ENCODE measurements at regions not wholly inside any gene's neighbourhood (a gene's known extent, or its start where the extent isn't known, plus 50 kb on each side); places are given as distances from the start of the nearest gene placed in this dataset.
A peak's percentile ranks its signal among the peaks of the same experiment; 100 is the strongest.

GRCh38 chr12:68489273-68489672, 121.4 kb upstream of the RAP1B start:
- Histone ChIP-seq H3K27me3 (no peaks in the 10 kb centered on the region), H3K4me3 (no peak overlapping the region), H3K36me3 (no peaks in the 10 kb centered on the region), H3K27ac (replicated peaks in 1 of 4) (no peak overlapping the region), H3K9me3 (no peaks in the 10 kb centered on the region), H3K4me1 (no peaks in the 10 kb centered on the region)
- TF ChIP-seq, protein P1, sequence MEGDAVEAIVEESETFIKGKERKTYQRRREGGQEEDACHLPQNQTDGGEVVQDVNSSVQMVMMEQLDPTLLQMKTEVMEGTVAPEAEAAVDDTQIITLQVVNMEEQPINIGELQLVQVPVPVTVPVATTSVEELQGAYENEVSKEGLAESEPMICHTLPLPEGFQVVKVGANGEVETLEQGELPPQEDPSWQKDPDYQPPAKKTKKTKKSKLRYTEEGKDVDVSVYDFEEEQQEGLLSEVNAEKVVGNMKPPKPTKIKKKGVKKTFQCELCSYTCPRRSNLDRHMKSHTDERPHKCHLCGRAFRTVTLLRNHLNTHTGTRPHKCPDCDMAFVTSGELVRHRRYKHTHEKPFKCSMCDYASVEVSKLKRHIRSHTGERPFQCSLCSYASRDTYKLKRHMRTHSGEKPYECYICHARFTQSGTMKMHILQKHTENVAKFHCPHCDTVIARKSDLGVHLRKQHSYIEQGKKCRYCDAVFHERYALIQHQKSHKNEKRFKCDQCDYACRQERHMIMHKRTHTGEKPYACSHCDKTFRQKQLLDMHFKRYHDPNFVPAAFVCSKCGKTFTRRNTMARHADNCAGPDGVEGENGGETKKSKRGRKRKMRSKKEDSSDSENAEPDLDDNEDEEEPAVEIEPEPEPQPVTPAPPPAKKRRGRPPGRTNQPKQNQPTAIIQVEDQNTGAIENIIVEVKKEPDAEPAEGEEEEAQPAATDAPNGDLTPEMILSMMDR (IDR thresholded peaks at IDR 0.05), result no peak
- no peak for TF ChIP-seq POLR2A (IDR thresholded peaks at IDR 0.05; ENCODE audit: low read depth)
- TF ChIP-seq EP300 (IDR thresholded peaks at IDR 0.05), result no peak
- no peak for TF ChIP-seq POLR2AphosphoS5 (IDR thresholded peaks at IDR 0.05)
- no peak for DNase-seq (ENCODE audit: extremely low spot score)
- intact Hi-C loops (cut with DNase I), result no loop called here

GRCh38 chr12:68490476-68490875, 120.2 kb upstream of the RAP1B start:
- no peak overlapping the region for H3K4me3 ChIP-seq
- WGBS, result 97% methylated on average over 1 of the region's 1 CpG
- H3K36me3 ChIP-seq, result no peaks in the 10 kb centered on the region
- H3K4me1 ChIP-seq, result peaks cover 0 to 10% (median 5%) of the 10 kb centered on the region in 4 donors
- H3K9me3 ChIP-seq, result no peaks in the 10 kb centered on the region
- intact Hi-C loops (cut with DNase I), result no loop called here
- no peak for TF ChIP-seq POLR2AphosphoS5 (IDR thresholded peaks at IDR 0.05)
- no peak for TF ChIP-seq EP300 (IDR thresholded peaks at IDR 0.05)
- no peak for TF ChIP-seq POLR2A (IDR thresholded peaks at IDR 0.05; ENCODE audit: low read depth)
- TF ChIP-seq, protein P1 (IDR thresholded peaks at IDR 0.05), result no peak
- no peak overlapping the region for H3K27ac ChIP-seq (replicated peaks in 1 of 4)
- no peak for DNase-seq (ENCODE audit: extremely low spot score)
- no peaks in the 10 kb centered on the region for H3K27me3 ChIP-seq

- Histone ChIP-seq H3K4me3 (no peak overlapping the region), H3K9me3 (no peaks in the 10 kb centered on the region), H3K27ac (replicated peaks in 1 of 4) (no peak overlapping the region), H3K4me1 (peaks cover 4 to 16% (median 13%) of the 10 kb centered on the region in 4 donors), H3K36me3 (no peaks in the 10 kb centered on the region), H3K27me3 (no peaks in the 10 kb centered on the region)
- intact Hi-C loops (cut with DNase I), result no loop called here
- 86% methylated on average over 8 of the region's 8 CpGs for WGBS
- no peak for DNase-seq (ENCODE audit: extremely low spot score)
- no peak for TF ChIP-seq POLR2AphosphoS5 (IDR thresholded peaks at IDR 0.05)
- TF ChIP-seq EP300 (IDR thresholded peaks at IDR 0.05), result no peak
- TF ChIP-seq, protein P1 (IDR thresholded peaks at IDR 0.05), result no peak
- no peak for TF ChIP-seq POLR2A (IDR thresholded peaks at IDR 0.05; ENCODE audit: low read depth)
These were observed 119.3 kb upstream of the RAP1B start for GRCh38 chr12:68491204-68491960.

DNA sequence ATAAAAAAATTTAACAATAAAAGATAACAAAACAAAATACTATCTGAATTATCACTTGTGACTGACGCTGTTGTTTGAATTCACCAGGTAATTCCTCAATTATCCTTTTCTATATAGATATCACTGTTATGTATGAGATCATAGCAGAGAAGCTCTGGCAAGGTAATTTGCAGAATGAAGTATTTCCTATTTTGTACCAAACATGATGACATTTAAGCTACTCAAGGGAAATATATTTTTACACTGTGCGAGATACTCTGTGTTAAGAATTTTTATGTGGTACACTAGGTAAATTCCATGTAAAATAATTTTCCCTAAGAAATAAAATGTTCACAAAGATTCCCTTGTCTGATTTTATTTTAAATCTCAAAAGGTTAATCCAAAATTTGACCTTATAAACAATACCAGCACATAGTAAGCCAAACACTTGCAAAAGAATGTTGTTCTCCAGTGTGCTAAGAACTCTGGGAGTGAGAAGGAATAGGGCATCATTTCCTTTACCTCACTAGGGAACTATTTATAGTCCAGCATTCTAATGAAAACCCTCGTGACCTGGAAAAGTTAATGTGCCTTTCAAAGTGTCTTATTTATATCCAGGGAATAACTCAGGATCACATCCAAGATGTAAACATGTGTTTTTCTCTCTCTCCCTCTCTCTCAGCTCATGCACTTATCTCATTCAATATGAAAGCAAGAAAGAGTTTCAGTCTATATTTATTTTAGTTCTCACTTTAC, 115.2 kb upstream of the RAP1B start:
- WGBS, result 49% methylated on average over 3 of the region's 3 CpGs
- TF ChIP-seq, protein P1 (IDR thresholded peaks at IDR 0.05), result no peak
- TF ChIP-seq EP300 (IDR thresholded peaks at IDR 0.05) (no peak), POLR2AphosphoS5 (IDR thresholded peaks at IDR 0.05) (peak in 1 of 2 donors; percentile 32), POLR2A (IDR thresholded peaks at IDR 0.05; ENCODE audit: low read depth) (no peak)
- intact Hi-C loops (cut with DNase I), result no loop called here
- Histone ChIP-seq H3K4me1 (peaks cover 4 to 30% (median 17%) of the 10 kb centered on the region in 4 donors), H3K9me3 (no peaks in the 10 kb centered on the region), H3K36me3 (no peaks in the 10 kb centered on the region), H3K27ac (replicated peaks in 1 of 4) (peak overlapping the region; percentile 38 to 56 (median 48)), H3K4me3 (no peak overlapping the region), H3K27me3 (no peaks in the 10 kb centered on the region)
- DNase-seq (ENCODE audit: extremely low spot score), result no peak
